ENCODE measurements at regions not wholly inside any gene's neighbourhood (a gene's known extent, or its start where the extent isn't known, plus 50 kb on each side); places are given as distances from the start of the nearest gene placed in this dataset.
"Not testable (repeated sequence)": the region's sequence is repeated elsewhere in the genome, so short reads cannot be mapped to it uniquely, and the experiment has no call there.

GRCh38 chr20:60106186-60106585, 148.0 kb downstream of the CDH26 start:
- H2AFZ ChIP-seq (ENCODE audit: low read length); H4K91ac ChIP-seq (ENCODE audit: low read depth, low read length, poor library complexity); H2BK120ac ChIP-seq (ENCODE audit: low read depth, low read length); H3K18ac ChIP-seq (ENCODE audit: low read length); H2BK15ac ChIP-seq (ENCODE audit: low read length); H3K23ac ChIP-seq (ENCODE audit: low read depth, low read length, poor library complexity); H2AK5ac ChIP-seq (ENCODE audit: low read depth, low read length); H2BK5ac ChIP-seq (ENCODE audit: low read length); H3K14ac ChIP-seq (ENCODE audit: low read length); H3K4me3 ChIP-seq (ENCODE audit: low read length in 2 of 2); H2BK12ac ChIP-seq (ENCODE audit: low read length); H3K4me1 ChIP-seq (ENCODE audit: control insufficient read depth in 2 of 2, insufficient read depth in 1 of 2, low read depth in 1 of 2, low read length in 2 of 2); DNase-seq (ENCODE audit: low spot score); H3K9me3 ChIP-seq (replicated peaks in 1 of 2; ENCODE audit: control insufficient read depth in 2 of 2, insufficient read depth in 1 of 2, low read depth in 1 of 2, low read length in 2 of 2); H3K79me1 ChIP-seq (ENCODE audit: low read depth, low read length); H3K27ac ChIP-seq (replicated peaks; ENCODE audit: low read length); H3K27me3 ChIP-seq (ENCODE audit: control insufficient read depth in 3 of 3, insufficient read depth in 3 of 3, low read depth in 1 of 3, low read length in 3 of 3); H3K4ac ChIP-seq (ENCODE audit: low read length); H4K8ac ChIP-seq (ENCODE audit: low read depth, low read length); H3K4me2 ChIP-seq (ENCODE audit: insufficient read depth, low read length, poor library complexity, severe bottlenecking); H3K9ac ChIP-seq (ENCODE audit: low read depth, low read length, poor library complexity); H3K36me3 ChIP-seq (replicated peaks in 1 of 2; ENCODE audit: control insufficient read depth in 2 of 2, insufficient read depth in 2 of 2, low read length in 2 of 2): not testable (repeated sequence)
- WGBS, 2 donors (ENCODE audit: extremely low coverage in 2 of 2, insufficient read length in 2 of 2, insufficient replicate concordance in 1 of 2) = no CpG with 5 or more reads among the region's 8 CpGs

GRCh38 chr20:60107621-60108390, 149.6 kb downstream of the CDH26 start:
- no peak overlapping the region for H4K8ac ChIP-seq (ENCODE audit: low read depth, low read length)
- no peak overlapping the region for H3K23ac ChIP-seq (ENCODE audit: low read depth, low read length, poor library complexity)
- no peak overlapping the region for H2BK120ac ChIP-seq (ENCODE audit: low read depth, low read length)
- no peak for DNase-seq (ENCODE audit: low spot score)
- WGBS, 2 donors (ENCODE audit: extremely low coverage in 2 of 2, insufficient read length in 2 of 2, insufficient replicate concordance in 1 of 2) = no CpG with 5 or more reads among the region's 10 CpGs
- no peak overlapping the region for H2BK5ac ChIP-seq (ENCODE audit: low read length)
- H3K36me3 ChIP-seq (replicated peaks in 1 of 2; ENCODE audit: control insufficient read depth in 2 of 2, insufficient read depth in 2 of 2, low read length in 2 of 2) = no peaks in the 10 kb centered on the region
- H3K9me3 ChIP-seq (replicated peaks in 1 of 2; ENCODE audit: control insufficient read depth in 2 of 2, insufficient read depth in 1 of 2, low read depth in 1 of 2, low read length in 2 of 2) = peaks cover 0 to 2% of the 10 kb centered on the region in 2 donors
- no peak overlapping the region for H2AFZ ChIP-seq (ENCODE audit: low read length)
- H3K4me1 ChIP-seq (ENCODE audit: control insufficient read depth in 2 of 2, insufficient read depth in 1 of 2, low read depth in 1 of 2, low read length in 2 of 2) = peaks cover 0 to 3% of the 10 kb centered on the region in 2 donors
- H3K4me3 ChIP-seq (ENCODE audit: low read length in 2 of 2) = peak overlapping the region in 1 of 2 donors; percentile 6
- H3K18ac ChIP-seq (ENCODE audit: low read length) = no peak overlapping the region
- H3K27me3 ChIP-seq (ENCODE audit: control insufficient read depth in 3 of 3, insufficient read depth in 3 of 3, low read depth in 1 of 3, low read length in 3 of 3) = no peaks in the 10 kb centered on the region
- no peak overlapping the region for H3K4me2 ChIP-seq (ENCODE audit: insufficient read depth, low read length, poor library complexity, severe bottlenecking)
- H2BK12ac ChIP-seq (ENCODE audit: low read length) = no peak overlapping the region
- H3K9ac ChIP-seq (ENCODE audit: low read depth, low read length, poor library complexity) = no peak overlapping the region
- H3K79me1 ChIP-seq (ENCODE audit: low read depth, low read length) = no peaks in the 10 kb centered on the region
- H3K27ac ChIP-seq (replicated peaks; ENCODE audit: low read length) = no peak overlapping the region
- H3K14ac ChIP-seq (ENCODE audit: low read length) = no peak overlapping the region
- H3K4ac ChIP-seq (ENCODE audit: low read length) = no peak overlapping the region
- no peak overlapping the region for H4K91ac ChIP-seq (ENCODE audit: low read depth, low read length, poor library complexity)
- no peak overlapping the region for H2BK15ac ChIP-seq (ENCODE audit: low read length)
- H2AK5ac ChIP-seq (ENCODE audit: low read depth, low read length) = no peak overlapping the region

GRCh38 chr20:60108397-60108796, 150.2 kb downstream of the CDH26 start:
- Histone ChIP-seq H3K27ac (replicated peaks; ENCODE audit: low read length) (no peak overlapping the region), H3K27me3 (ENCODE audit: control insufficient read depth in 3 of 3, insufficient read depth in 3 of 3, low read depth in 1 of 3, low read length in 3 of 3) (no peaks in the 10 kb centered on the region), H3K14ac (ENCODE audit: low read length) (no peak overlapping the region), H3K9me3 (replicated peaks in 1 of 2; ENCODE audit: control insufficient read depth in 2 of 2, insufficient read depth in 1 of 2, low read depth in 1 of 2, low read length in 2 of 2) (peaks cover 0 to 2% of the 10 kb centered on the region in 2 donors), H3K79me1 (ENCODE audit: low read depth, low read length) (no peaks in the 10 kb centered on the region), H3K36me3 (replicated peaks in 1 of 2; ENCODE audit: control insufficient read depth in 2 of 2, insufficient read depth in 2 of 2, low read length in 2 of 2) (no peaks in the 10 kb centered on the region), H3K4ac (ENCODE audit: low read length) (no peak overlapping the region), H3K9ac (ENCODE audit: low read depth, low read length, poor library complexity) (no peak overlapping the region), H2BK12ac (ENCODE audit: low read length) (no peak overlapping the region), H2AFZ (ENCODE audit: low read length) (no peak overlapping the region), H2BK120ac (ENCODE audit: low read depth, low read length) (no peak overlapping the region), H3K18ac (ENCODE audit: low read length) (no peak overlapping the region), H2AK5ac (ENCODE audit: low read depth, low read length) (no peak overlapping the region), H3K4me2 (ENCODE audit: insufficient read depth, low read length, poor library complexity, severe bottlenecking) (no peak overlapping the region), H3K4me1 (ENCODE audit: control insufficient read depth in 2 of 2, insufficient read depth in 1 of 2, low read depth in 1 of 2, low read length in 2 of 2) (peaks cover 0 to 3% of the 10 kb centered on the region in 2 donors), H3K23ac (ENCODE audit: low read depth, low read length, poor library complexity) (no peak overlapping the region), H4K91ac (ENCODE audit: low read depth, low read length, poor library complexity) (no peak overlapping the region), H4K8ac (ENCODE audit: low read depth, low read length) (no peak overlapping the region), H3K4me3 (ENCODE audit: low read length in 2 of 2) (no peak overlapping the region), H2BK15ac (ENCODE audit: low read length) (no peak overlapping the region), H2BK5ac (ENCODE audit: low read length) (no peak overlapping the region)
- DNase-seq (ENCODE audit: low spot score) = no peak
- no CpG with 5 or more reads among the region's 5 CpGs for WGBS, 2 donors (ENCODE audit: extremely low coverage in 2 of 2, insufficient read length in 2 of 2, insufficient replicate concordance in 1 of 2)

GRCh38 chr20:60113024-60113724, 155.0 kb downstream of the CDH26 start:
- no peak overlapping the region for H4K8ac ChIP-seq (ENCODE audit: low read depth, low read length)
- no peak overlapping the region for H3K4me2 ChIP-seq (ENCODE audit: insufficient read depth, low read length, poor library complexity, severe bottlenecking)
- DNase-seq (ENCODE audit: low spot score) = no peak
- no peak overlapping the region for H2BK15ac ChIP-seq (ENCODE audit: low read length)
- H3K4me3 ChIP-seq (ENCODE audit: low read length in 2 of 2) = no peak overlapping the region
- H3K4me1 ChIP-seq (ENCODE audit: control insufficient read depth in 2 of 2, insufficient read depth in 1 of 2, low read depth in 1 of 2, low read length in 2 of 2) = peaks cover 0 to 3% of the 10 kb centered on the region in 2 donors
- H2BK12ac ChIP-seq (ENCODE audit: low read length) = no peak overlapping the region
- no peak overlapping the region for H4K91ac ChIP-seq (ENCODE audit: low read depth, low read length, poor library complexity)
- no peak overlapping the region for H3K4ac ChIP-seq (ENCODE audit: low read length)
- WGBS, 2 donors (ENCODE audit: extremely low coverage in 2 of 2, insufficient read length in 2 of 2, insufficient replicate concordance in 1 of 2) = no CpG with 5 or more reads among the region's 11 CpGs
- peak overlapping the region; percentile 25 for H3K14ac ChIP-seq (ENCODE audit: low read length)
- H3K27ac ChIP-seq (replicated peaks; ENCODE audit: low read length) = no peak overlapping the region
- peak overlapping the region; percentile 59 for H3K23ac ChIP-seq (ENCODE audit: low read depth, low read length, poor library complexity)
- no peak overlapping the region for H3K18ac ChIP-seq (ENCODE audit: low read length)
- H3K79me1 ChIP-seq (ENCODE audit: low read depth, low read length) = no peaks in the 10 kb centered on the region
- H2AK5ac ChIP-seq (ENCODE audit: low read depth, low read length) = no peak overlapping the region
- H3K9me3 ChIP-seq (replicated peaks in 1 of 2; ENCODE audit: control insufficient read depth in 2 of 2, insufficient read depth in 1 of 2, low read depth in 1 of 2, low read length in 2 of 2) = no peaks in the 10 kb centered on the region
- no peak overlapping the region for H2BK120ac ChIP-seq (ENCODE audit: low read depth, low read length)
- H3K27me3 ChIP-seq (ENCODE audit: control insufficient read depth in 3 of 3, insufficient read depth in 3 of 3, low read depth in 1 of 3, low read length in 3 of 3) = no peaks in the 10 kb centered on the region
- H3K36me3 ChIP-seq (replicated peaks in 1 of 2; ENCODE audit: control insufficient read depth in 2 of 2, insufficient read depth in 2 of 2, low read length in 2 of 2) = no peaks in the 10 kb centered on the region
- no peak overlapping the region for H2BK5ac ChIP-seq (ENCODE audit: low read length)
- H3K9ac ChIP-seq (ENCODE audit: low read depth, low read length, poor library complexity) = no peak overlapping the region
- no peak overlapping the region for H2AFZ ChIP-seq (ENCODE audit: low read length)

Measured in neuronal stem cell (in vitro differentiated cells).